GM10266 (cell line): ENCODE measurements at regions not wholly inside any gene's neighbourhood (a gene's known extent, or its start where the extent isn't known, plus 50 kb on each side); places are given as distances from the start of the nearest gene placed in this dataset.

Source experiments
- DNase-seq: peaks from one replicate; pipeline ENCODE4 v3.0.0; 2012; ENCODE audit errors: extremely low spot score
- CTCF ChIP-seq: IDR thresholded peaks from 2 replicates; pipeline ENCODE4 v1.5.1; 2012; ENCODE audit warnings: mild to moderate bottlenecking, low read depth; ENCODE audit not compliant: control insufficient read depth, insufficient read depth; ENCODE audit errors: missing control alignments

- no peak for DNase-seq
- TF ChIP-seq CTCF: no peak
Measured at GRCh38 chr11:24321229-24321628, 175.6 kb upstream of the LUZP2 start.

GRCh38 chr11:24324211-24324610 lies 172.6 kb upstream of the LUZP2 start:
- no peak for DNase-seq
- TF ChIP-seq CTCF: no peak

GRCh38 chr11:24344222-24344621 lies 152.6 kb upstream of the LUZP2 start:
- DNase-seq: no peak

GRCh38 chr11:24348908-24349307 lies 147.9 kb upstream of the LUZP2 start:
- DNase-seq: no peak
- no peak for TF ChIP-seq CTCF

More at GRCh38 chr11:24344222-24344621, 152.6 kb upstream of the LUZP2 start:
- TF ChIP-seq CTCF: no peak

- DNase-seq: no peak
- TF ChIP-seq CTCF: no peak
Measured at GRCh38 chr11:24351179-24351578, 145.7 kb upstream of the LUZP2 start.

GRCh38 chr11:24356501-24356900 lies 140.4 kb upstream of the LUZP2 start:
- no peak for TF ChIP-seq CTCF
- no peak for DNase-seq

GRCh38 chr11:24357620-24358410 lies 139.0 kb upstream of the LUZP2 start:
- TF ChIP-seq CTCF: no peak
- DNase-seq: no peak
